GM19023 (cell line): ENCODE measurements at regions not wholly inside any gene's neighbourhood (a gene's known extent, or its start where the extent isn't known, plus 50 kb on each side); places are given as distances from the start of the nearest gene placed in this dataset.

Source experiments
- ATAC-seq: cut with Tn5 transposase; IDR thresholded peaks from one replicate; pipeline ENCODE4 v1.9.1; 2021; ENCODE audit warnings: mild to moderate bottlenecking, moderate library complexity; ENCODE audit not compliant: unreplicated experiment

GRCh38 chr4:119933606-119934005 is 133.0 kb downstream of the MAD2L1 start:
- no peak for ATAC-seq

GRCh38 chr4:119932277-119932676 is 134.4 kb downstream of the MAD2L1 start:
- ATAC-seq: no peak

- ATAC-seq: no peak
Measured at GRCh38 chr4:119930546-119930945, 136.1 kb downstream of the MAD2L1 start.

- ATAC-seq: no peak
Measured at GRCh38 chr4:119921830-119922229, 144.8 kb downstream of the MAD2L1 start.

GRCh38 chr4:119906277-119906676 is 160.4 kb downstream of the MAD2L1 start:
- no peak for ATAC-seq

GRCh38 chr4:119898211-119898610 is 168.4 kb downstream of the MAD2L1 start:
- ATAC-seq: no peak

- no peak for ATAC-seq
Measured at GRCh38 chr4:119897260-119897659, 169.4 kb downstream of the MAD2L1 start.

- ATAC-seq: no peak
Measured at GRCh38 chr4:119894650-119895208, 171.9 kb downstream of the MAD2L1 start.

GRCh38 chr4:119873794-119874325 is 192.8 kb downstream of the MAD2L1 start:
- ATAC-seq: no peak

- no peak for ATAC-seq
Measured at GRCh38 chr4:119873132-119873531, 193.5 kb downstream of the MAD2L1 start.

- ATAC-seq: no peak
Measured at GRCh38 chr4:119872371-119873016, 194.2 kb downstream of the MAD2L1 start.

GRCh38 chr4:119870856-119871255 is 195.8 kb downstream of the MAD2L1 start:
- no peak for ATAC-seq

GRCh38 chr4:119865789-119866188 is 200.9 kb downstream of the MAD2L1 start:
- no peak for ATAC-seq

GRCh38 chr4:119865389-119865788 is 201.3 kb downstream of the MAD2L1 start:
- ATAC-seq: no peak

- ATAC-seq: no peak
Measured at GRCh38 chr4:119861731-119862130, 204.9 kb downstream of the MAD2L1 start.

- ATAC-seq: no peak
Measured at GRCh38 chr4:119858176-119858575, 208.5 kb downstream of the MAD2L1 start.

- ATAC-seq: no peak
Measured at GRCh38 chr4:119854364-119854763, 212.3 kb downstream of the MAD2L1 start.

- ATAC-seq: no peak
Measured at GRCh38 chr4:119851649-119852048, 215.0 kb downstream of the MAD2L1 start.

GRCh38 chr4:119841361-119841760 is 212.8 kb upstream of the PDE5A start:
- ATAC-seq: no peak

- no peak for ATAC-seq
Measured at GRCh38 chr4:119835613-119835910, 207.0 kb upstream of the PDE5A start.

GRCh38 chr4:119834906-119835612 is 206.5 kb upstream of the PDE5A start:
- ATAC-seq: no peak

- ATAC-seq: no peak
Measured at GRCh38 chr4:119833611-119834010, 205.0 kb upstream of the PDE5A start.
